ENCODE measurements at regions not wholly inside any gene's neighbourhood (a gene's known extent, or its start where the extent isn't known, plus 50 kb on each side); places are given as distances from the start of the nearest gene placed in this dataset.

DNA sequence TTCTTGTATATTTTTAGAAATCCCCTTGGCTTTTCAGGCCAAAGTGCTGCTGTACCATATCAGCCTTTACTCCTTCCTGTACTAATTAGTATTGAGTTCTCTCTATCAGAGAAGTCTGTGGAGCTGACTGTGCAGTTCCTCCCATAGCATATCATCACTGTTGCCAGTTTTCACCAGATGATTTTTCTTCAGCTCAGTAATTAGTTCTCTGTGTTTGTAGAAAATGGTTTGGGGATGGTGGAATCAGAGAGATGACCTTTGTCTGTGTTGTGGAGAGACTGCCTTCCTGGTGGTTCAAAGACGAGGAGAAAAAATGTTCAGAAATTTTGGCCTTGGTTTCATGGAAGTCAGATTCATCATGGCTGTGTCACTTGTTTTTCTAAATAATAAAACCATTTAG, 227.5 kb upstream of the ACTBL2 start:
- no peak for DNase-seq (ENCODE audit: low spot score)

DNA sequence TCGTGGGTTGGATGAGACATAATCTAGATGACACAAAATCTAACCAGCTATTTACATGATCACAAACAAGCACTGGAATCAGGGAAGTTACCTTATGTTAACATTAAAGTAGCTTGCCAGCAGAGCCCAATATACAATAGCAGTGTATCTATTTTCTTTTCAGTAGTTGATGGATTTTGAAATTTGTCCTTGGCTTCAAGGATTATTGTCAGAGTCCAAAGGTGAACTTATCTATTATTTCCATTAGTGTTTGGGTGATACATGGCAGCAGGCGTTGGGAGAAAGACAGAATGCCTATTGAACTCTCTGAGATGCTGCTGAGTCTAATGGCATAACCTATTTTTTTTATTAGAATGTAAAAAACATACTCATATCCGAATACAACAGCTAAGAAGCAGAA, 223.2 kb upstream of the ACTBL2 start:
- no peak for DNase-seq (ENCODE audit: low spot score)

DNA sequence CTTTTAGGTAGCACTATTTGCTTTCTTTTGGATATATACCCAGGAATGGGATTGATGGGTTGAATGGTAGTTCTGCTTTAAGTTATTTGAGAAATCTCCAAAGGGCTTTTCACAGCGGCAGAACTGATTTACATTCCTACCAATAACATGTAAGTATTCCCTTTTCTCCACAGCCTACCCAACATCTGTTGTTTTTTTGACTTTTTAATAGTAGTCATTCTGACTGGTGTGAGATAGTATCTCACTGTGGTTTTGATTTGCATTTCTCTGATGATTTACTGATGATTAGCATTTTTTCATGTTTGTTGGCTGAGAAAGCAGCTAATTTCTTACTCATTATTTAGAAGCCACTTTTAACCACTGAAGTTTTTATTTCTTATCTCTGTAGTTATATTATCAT, 221.1 kb upstream of the ACTBL2 start:
- DNase-seq (ENCODE audit: low spot score): no peak

DNA sequence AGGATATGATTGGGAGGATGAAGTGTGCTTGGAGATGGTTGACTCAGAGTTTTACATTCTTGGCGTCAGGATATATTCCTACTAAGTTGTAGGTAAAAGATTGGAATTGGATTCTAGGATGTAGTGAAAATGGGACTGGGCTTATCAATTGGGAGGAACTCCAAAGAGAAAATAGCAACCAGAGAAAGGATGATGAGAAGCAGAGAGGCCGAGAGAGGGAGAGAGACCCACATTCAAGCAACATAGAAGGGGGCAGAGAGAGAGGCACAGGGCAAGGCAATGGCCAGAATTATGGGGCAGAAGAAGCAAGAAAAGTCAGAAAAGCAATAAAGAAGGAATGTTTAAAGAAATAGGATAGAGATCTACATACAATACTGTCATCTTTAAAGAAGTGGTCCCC, 217.9 kb upstream of the ACTBL2 start:
- no peak for DNase-seq (ENCODE audit: low spot score)

DNA sequence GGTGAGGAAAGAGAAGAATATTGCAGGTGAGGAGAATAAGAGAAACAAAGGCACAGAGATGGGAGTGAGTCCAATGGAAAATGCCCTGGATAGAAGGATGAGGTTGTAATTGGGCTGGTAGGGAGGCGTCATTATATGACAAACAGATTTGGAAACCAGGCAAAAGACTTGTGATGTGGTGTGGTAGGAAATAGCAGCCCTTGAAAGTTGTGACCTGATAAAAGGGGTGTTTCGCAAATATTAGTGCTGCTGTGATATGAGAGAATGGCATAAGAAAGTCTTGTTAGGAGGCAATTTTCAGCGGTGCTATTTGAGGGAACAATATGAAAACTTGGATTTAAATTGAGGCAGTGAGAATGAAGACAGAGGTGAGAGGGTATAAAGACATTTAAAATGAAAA, 217.5 kb upstream of the ACTBL2 start:
- no peak for DNase-seq (ENCODE audit: low spot score)

DNA sequence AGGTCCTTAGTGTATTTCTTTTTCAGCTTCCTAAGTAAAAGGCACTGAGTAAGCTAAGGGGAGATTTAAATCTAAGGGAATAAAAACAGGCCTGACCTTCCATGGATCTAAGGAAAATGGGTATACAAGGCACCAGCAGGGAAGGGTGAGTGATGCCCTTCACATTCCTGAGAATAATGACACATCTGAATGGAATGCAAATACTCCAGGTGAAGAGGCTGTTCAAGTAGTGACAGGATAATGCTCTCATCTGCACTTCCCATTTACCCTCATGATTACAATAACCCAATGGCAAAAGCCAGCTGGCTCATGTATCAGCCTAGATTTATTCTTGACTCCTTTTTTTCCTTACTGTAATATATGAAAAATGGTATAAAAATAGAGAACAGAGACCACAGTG, 216.2 kb upstream of the ACTBL2 start:
- no peak for DNase-seq (ENCODE audit: low spot score)

DNA sequence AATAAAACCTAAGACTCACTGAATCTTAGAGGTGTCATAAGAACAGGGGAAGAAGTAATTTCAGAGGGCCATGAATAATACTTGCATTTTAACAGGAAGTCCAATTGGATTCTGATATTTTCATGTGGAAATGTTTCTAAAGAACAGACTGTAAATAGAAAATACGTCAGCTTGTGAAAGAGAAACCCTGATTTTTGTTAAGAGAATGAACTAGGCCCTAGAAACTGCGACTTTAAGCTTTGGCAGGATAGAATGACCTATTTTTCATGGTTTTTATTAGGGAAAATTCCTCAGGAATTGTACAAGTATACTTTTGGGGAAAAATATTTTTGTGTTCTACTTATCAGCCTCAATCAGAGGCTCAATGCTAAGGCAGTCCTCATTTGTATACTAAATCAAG, 215.5 kb upstream of the ACTBL2 start:
- no peak for DNase-seq (ENCODE audit: low spot score)

DNA sequence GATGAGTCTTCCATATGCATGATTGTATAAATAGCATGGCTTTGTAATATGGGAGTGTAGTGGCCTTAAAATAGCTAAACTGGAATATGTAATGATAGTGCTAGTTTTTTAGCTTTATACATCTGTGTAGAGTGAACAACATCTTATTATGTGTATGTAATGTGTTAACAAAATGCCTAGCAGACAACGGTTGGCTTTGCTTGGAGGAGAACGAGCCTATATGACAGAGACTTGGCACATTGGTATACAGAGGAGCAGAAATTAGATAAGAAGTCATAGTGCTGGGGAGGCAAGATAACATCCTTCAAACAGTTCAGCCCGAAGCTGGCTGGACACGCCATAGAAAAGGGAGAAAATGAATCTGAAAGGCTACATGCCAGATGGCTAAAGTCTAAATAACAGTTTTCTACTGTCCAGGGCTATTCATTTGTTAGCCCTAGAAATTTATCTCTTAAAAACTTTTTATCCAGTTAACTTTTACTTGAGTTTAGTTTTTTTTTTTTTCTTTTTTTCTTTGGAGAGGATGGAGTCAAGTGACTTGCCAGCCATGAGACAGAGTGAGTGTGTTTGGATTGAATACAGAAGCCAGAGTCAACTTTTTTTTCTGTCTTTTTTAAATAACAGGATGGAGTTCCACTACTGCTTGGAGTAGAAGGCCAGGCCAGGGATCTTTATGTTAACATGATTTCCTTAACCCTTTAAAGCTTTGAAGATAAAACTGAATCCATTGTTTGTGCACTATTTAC, 214.4 kb upstream of the ACTBL2 start:
- no peak for DNase-seq (ENCODE audit: low spot score)

DNA sequence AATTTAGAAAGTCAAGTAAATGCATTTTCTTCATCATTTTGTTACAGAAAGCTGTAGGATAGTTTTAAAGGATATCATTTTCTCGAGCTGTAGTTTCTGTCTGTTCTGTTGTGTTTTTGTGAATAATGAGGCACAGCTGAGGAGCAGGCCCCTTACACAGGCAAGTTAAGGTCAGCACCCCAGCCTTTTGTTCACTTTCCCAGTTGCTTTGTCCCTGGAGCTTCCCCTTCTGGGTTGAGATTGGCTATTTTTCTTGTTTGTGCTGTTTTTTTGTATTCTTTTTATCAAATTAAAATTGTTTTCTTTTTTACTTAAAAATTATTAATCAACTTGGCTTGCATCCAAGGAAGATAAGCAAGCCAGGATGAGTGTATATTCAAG, 213.8 kb upstream of the ACTBL2 start:
- no peak for DNase-seq (ENCODE audit: low spot score)

DNA sequence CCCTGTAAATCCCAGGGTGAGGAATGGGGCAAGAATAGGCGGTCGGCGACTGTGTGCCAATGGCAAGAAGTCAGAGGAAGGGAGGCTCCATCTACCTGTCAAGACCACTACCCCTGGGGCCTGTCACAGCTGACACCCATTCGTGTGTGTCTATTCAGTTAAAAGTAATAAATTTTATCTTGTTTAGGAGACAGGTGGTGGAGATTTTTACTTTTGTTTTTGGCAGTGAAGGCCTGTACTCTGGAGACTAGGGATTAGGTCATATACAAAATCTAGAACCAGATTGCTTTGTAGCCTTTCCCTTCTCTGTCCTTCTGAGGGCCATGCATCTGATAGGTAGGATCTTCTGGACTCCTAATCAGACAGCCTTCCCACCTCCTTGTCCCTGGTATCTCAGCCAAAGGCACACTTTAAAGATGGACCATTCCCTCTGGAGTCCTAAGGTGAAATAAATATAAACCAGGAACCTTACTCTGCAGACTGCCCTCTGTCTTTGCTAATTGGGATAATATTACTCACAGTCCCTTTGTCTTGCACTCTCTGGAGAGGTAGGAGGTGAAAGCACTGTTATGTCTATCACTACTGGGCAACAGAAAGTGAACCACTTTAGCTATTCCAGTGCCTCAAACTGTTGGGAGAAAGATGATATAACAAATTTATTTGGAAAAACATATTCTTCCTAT, 213.2 kb upstream of the ACTBL2 start:
- no peak for DNase-seq (ENCODE audit: low spot score)

DNA sequence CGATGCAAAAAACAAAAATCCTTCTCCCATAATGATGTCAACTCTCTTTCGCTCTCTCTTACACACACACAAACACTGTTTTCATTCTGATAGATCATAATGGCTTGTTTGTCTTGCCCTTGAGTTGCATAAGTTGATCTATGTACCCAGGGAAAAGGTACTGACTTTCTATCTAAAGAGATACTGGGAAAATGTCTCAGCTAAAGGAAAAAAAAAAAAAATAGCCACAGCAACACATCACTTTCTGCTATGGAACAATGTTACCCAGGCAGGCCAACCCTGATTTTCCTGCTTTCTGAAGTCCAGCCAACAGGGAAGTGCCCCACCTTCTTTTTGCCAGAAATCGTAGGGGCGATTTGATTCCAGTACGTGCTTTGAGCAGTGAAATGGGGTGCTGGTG, 212.6 kb upstream of the ACTBL2 start:
- no peak for DNase-seq (ENCODE audit: low spot score)

DNA sequence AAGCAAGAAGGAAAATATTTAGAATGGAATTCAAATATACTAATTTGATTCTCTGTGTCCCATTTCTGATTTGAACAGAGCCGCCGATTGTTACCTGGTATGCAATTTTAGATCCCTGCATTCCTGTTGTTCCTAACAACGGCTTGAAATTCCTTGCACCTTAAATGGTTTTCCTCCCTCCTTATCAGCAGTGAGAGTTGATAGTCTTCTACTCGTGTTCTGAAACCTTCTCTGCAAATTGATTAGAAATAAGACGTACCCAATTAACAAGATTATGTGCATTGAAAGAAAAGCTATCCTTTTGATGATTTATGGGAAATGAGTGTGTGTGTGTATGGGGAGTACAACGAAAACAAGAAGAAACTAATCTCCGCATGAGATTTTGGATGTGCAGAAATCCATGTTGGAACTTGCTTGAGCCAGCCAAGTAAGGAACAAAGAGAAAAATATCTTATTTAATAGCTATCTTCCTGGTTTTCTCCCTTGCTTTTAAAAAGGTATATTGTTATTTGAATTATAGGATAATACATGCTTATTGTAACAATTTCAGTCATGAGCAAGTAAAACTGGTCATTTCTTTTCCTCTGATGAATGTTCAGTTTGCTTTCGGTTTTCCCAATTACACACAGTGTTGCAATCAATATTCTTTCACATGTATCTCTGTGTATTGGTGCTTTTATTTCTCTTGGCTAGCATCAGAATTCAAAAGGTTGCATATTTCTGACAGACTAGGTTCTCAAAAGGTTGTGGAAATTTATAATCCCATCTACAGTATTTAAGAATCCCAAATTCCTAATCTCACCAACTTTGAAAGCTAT, 211.1 kb upstream of the ACTBL2 start:
- DNase-seq (ENCODE audit: low spot score): no peak

DNA sequence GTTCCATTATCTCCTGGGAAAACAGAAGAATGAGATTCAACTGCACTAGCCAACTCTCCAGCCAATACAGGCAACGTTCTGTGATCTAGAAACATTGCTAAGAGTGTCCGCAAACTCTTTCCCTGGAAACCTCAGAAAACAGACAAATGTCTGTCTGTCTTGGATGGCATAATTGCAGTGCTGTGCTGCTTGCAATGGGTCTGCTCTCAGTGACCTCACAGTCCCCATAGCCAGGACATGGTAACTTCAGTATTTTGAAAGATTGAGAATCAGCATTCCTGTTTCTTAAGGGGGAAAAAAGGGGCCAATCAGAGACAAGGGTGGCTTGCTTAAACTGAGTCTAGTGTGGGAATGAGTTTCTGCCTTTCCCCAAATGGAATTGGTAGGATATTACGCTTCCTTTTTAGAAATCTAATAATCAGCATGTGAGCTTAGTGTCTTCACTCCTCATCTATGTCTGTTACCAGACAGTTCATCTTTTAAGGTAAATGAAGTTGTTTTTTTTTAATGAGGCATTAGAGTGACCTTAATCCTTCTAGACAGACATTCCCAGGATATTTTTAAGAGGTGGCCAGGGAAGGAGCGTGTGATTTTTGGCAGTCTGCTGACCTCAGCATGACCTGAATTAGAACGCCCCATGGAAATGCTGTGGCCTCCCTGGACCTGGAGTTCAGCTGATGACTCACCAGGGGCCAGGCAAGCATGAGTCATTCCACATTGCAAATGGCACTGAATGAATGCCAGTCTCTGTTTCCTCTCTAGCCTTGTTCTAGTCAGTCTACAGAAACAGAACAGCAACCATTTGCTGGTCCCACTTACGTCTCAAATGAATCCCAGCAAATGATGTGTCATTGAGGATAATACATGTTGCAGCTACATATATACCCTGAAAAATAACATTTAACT, 210.2 kb upstream of the ACTBL2 start:
- DNase-seq (ENCODE audit: low spot score): peak; percentile 51

DNA sequence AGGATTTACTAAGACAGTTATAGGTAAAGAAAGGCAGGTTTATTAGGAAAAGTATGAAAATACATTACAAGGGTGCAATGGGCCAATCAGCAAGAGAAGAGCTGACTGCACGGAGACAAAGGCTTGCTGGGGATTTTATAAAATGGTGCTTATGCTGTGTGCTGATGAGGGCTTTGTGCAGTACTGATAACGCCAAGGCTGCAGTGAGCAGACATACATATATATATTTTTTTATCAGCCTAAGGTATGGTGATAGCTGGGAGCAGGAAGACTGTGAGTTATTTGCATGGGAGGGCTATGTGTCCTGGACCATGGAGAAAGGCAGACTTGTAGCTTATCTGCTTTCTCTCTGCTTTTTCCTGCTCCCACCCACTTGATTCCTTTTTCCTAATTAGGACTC, 208.1 kb upstream of the ACTBL2 start:
- DNase-seq (ENCODE audit: low spot score): no peak

DNA sequence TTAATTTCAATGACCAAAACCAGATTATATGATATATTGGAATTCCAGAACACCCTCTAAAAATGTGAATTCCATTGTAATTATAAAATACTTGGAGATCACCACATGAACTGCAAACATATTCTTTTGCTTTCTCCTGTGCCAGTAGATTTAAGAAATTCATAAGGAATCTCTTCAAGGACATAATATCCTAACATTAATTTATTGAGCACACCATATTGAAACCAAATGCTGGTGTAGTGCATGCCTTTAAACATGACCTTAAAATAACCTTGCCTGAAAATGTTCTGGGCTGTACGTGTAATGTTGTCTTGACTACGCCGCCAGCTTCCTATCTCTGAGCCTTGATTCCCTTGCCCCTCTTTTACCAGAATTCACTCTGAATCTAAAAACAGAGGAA, 205.0 kb upstream of the ACTBL2 start:
- DNase-seq (ENCODE audit: low spot score): no peak

DNA sequence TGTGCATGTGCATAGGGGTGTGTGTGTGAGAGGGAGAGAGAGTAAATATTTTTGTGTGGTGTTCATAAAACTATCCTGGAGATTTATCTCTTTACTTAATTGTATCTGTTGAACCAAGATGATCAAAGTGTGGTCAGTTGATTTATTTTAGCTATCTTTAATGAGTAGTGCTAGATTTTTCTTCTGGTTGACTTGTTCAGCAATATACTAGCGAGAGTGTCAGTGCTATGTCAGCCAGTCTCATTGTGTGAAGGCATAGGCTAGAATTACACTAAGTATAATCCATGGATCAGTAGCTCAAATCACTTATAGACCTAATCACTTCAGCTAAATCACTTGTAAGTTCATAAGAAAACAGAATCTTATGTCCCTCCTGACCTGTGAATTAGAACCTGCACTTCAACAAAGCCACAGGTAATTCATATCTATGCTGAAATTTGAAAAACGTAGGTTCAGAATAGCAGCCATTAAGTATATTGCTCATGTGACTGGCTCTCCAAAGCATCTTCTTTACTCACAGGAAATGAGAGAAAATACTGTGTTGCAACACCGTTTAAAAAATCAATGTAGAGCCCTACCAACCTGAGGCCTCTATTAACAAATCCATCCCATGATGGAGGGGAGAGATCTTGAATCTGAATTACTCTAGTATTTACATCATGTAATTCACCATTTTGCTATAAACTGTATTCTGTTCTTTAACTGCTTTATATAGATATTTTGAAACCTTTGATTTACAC, 203.1 kb upstream of the ACTBL2 start:
- DNase-seq (ENCODE audit: low spot score): no peak

DNA sequence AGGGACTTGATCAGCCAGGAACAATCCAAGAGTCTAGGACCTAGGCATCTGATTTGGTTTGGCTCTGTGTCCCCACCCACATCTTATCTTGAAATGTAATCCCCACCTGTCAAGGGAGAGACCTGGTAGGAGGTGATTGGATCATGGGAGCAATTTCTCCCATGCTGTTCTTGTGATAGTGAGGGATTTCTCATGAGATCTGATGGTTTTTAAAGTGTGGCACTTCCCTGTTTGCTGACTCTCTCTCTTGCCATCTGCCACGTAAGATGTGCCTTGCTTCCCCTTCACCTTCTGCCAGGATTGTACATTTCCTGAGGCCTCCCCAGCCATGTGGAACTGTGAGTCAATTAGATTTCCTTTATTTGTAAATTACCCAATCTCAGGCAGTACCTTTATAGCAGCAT, 201.7 kb upstream of the ACTBL2 start:
- no peak for DNase-seq (ENCODE audit: low spot score)

DNA sequence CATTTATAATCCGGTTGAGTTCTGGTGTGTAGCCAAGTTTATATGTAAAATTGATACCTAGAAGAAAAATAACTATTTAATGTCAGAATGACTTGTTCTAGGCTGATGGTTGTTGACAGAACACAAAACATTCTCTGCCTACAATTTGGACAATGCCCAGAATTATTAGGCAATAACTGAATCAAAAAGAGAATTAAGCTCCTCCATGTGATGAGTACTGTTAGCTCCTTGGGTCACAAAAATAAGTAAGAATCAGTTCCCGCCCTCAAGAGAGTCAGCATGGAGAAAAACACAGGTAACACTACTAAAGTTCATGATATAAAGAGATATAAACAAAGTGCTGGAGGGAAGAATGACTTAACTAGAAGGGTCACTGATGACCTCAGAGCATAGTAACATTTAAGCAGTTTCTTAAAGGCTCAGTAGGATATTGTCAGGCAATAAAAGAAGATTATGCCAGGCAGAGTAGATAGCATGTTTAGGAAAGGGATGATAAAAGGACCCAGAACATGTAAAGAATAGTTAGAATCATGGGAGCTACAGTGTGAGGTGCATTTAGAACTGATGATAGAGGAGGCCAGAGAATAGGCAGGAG, 200.5 kb upstream of the ACTBL2 start:
- no peak for DNase-seq (ENCODE audit: low spot score)

DNA sequence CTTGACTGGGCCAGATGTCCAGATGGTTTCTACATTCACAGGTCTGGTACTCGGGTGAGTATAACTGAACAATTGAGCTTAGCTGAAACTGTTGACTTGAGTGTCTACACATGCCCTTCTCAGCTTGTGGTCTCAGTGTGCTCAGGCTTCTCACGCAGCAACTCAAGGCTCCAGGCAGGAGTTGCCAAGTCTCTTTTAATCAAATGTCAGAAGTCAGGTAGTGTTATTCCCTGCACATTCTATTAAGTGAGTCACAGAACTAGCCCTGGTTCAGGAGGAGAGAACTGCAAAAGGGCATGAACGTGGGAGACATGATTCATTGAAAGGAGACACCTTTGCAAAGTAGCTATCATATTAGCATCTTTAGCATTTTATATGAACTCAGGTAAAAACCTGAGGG, 199.3 kb upstream of the ACTBL2 start:
- DNase-seq (ENCODE audit: low spot score): no peak

DNA sequence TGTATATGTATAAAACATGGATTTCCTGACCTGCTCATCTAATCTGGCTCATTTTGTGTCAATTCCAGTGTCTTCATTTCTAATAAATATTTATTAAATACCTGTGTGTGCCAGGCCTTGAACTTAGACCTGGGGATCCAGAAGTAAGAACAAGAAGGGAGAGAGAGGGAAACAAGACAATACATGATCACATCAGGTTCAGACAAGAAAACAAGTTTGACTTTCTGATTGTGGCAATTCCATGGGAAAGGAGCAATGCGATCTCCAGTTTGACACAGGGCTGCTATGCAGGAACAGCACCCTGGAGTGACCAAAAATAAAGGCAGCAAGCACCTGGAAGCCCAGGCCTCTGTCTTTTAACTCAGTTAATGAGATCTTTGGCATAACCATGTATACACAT, 198.1 kb upstream of the ACTBL2 start:
- DNase-seq (ENCODE audit: low spot score): no peak

DNA sequence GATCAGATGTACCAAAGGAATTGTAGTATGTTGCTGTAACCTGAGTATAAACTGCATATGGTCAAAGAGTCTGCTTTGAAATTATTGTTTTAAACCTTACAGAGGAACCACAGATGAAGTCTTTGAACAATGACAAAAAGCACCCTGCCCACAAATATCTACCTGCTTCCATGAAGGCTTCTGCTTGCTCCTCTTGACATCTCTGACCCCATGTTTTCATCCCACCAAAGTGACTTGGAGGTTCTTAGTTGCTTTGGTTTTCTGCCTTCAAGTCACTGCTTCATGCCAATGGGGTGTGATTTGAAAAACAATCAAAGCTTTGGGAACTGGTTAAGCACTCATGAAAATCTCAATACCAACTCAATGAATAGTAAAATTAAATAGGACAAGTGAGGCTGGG, 194.6 kb upstream of the ACTBL2 start:
- DNase-seq (ENCODE audit: low spot score): no peak
